GM23338 (cell line): ENCODE measurements at regions not wholly inside any gene's neighbourhood (a gene's known extent, or its start where the extent isn't known, plus 50 kb on each side); places are given as distances from the start of the nearest gene placed in this dataset.

Experiments used
- ATAC-seq: fragments of 200-7000 bp; cut with Tn5 transposase; 3 replicates; pipeline ENCODE4 v1.9.1; 2020
- DNase-seq: peaks from one replicate; pipeline ENCODE4 v3.0.0-alpha.2; 2015; ENCODE audit warnings: low spot score
- H2AFZ ChIP-seq: fragments of 200-600 bp; sonication (generic); 2 replicates; pipeline ENCODE4 v1.8.0; 2016; ENCODE audit warnings: antibody characterized with exemption, mild to moderate bottlenecking, moderate library complexity
- H3F3A ChIP-seq: fragments of 200-600 bp; sonication (generic); replicated peaks from 2 replicates; pipeline ENCODE4 v1.8.0; 2017; ENCODE audit warnings: antibody characterized with exemption, mixed run types, low read depth
- H3K27ac ChIP-seq: fragments of 200-600 bp; sonication (generic); 2 replicates; pipeline ENCODE4 v1.6.1; 2016; ENCODE audit warnings: low read depth
- H3K27me3 ChIP-seq: fragments of 200-600 bp; sonication (generic); 2 replicates; pipeline ENCODE4 v1.8.0; 2016; ENCODE audit warnings: mild to moderate bottlenecking, mixed run types, moderate library complexity; ENCODE audit not compliant: insufficient read depth
- H3K36me3 ChIP-seq: fragments of 200-600 bp; sonication (generic); 2 replicates; pipeline ENCODE4 v1.8.0; 2016; ENCODE audit warnings: mild to moderate bottlenecking; ENCODE audit not compliant: insufficient read depth
- H3K4me1 ChIP-seq: fragments of 200-600 bp; sonication (generic); 2 replicates; pipeline ENCODE4 v1.8.0; 2016; ENCODE audit warnings: mild to moderate bottlenecking, moderate library complexity; ENCODE audit not compliant: insufficient read depth
- H3K4me2 ChIP-seq: fragments of 200-600 bp; sonication (generic); 2 replicates; pipeline ENCODE4 v1.7.1; 2017; ENCODE audit warnings: mixed run types
- H3K4me3 ChIP-seq: fragments of 200-600 bp; sonication (generic); 2 replicates; pipeline ENCODE4 v1.6.1; 2016; ENCODE audit warnings: mixed run types
- H3K79me2 ChIP-seq: fragments of 200-600 bp; sonication (generic); replicated peaks from 2 replicates; pipeline ENCODE4 v1.8.0; 2017; ENCODE audit warnings: mild to moderate bottlenecking; ENCODE audit not compliant: insufficient read depth
- H3K9me2 ChIP-seq: fragments of 200-600 bp; sonication (generic); 2 replicates; pipeline ENCODE4 v1.8.0; 2017; ENCODE audit not compliant: insufficient read depth
- H4K20me1 ChIP-seq: fragments of 200-600 bp; sonication (generic); replicated peaks from 2 replicates; pipeline ENCODE4 v1.8.0; 2017; ENCODE audit warnings: mild to moderate bottlenecking; ENCODE audit not compliant: insufficient read depth
- H3K27ac Mint-ChIP-seq: 2 replicates; pipeline ENCODE4 v1.8.0; 2020; ENCODE audit warnings: inconsistent platforms, mild to moderate bottlenecking, moderate library complexity, mixed read lengths
- H3K27me3 Mint-ChIP-seq: 3 replicates; pipeline ENCODE4 v1.8.0; 2022; ENCODE audit warnings: low read depth, mild to moderate bottlenecking, moderate library complexity, mixed read lengths, inconsistent platforms; ENCODE audit not compliant: insufficient read depth, poor library complexity
- H3K36me3 Mint-ChIP-seq: 3 replicates; pipeline ENCODE4 v1.8.0; 2021; ENCODE audit warnings: low read depth, mild to moderate bottlenecking, inconsistent platforms, moderate library complexity, mixed read lengths
- H3K4me1 Mint-ChIP-seq: 3 replicates; pipeline ENCODE4 v1.8.0; 2020; ENCODE audit warnings: mild to moderate bottlenecking, inconsistent platforms, mixed read lengths
- H3K4me3 Mint-ChIP-seq: 3 replicates; pipeline ENCODE4 v1.8.0; 2021; ENCODE audit warnings: moderate library complexity, mild to moderate bottlenecking, inconsistent platforms, mixed read lengths
- H3K9me3 Mint-ChIP-seq: 3 replicates; pipeline ENCODE4 v1.8.0; 2020; ENCODE audit warnings: moderate library complexity, mild to moderate bottlenecking, inconsistent platforms, mixed read lengths
- CREB1 ChIP-seq: fragments of 250-450 bp; sonication (Bioruptor Pico); IDR thresholded peaks from 2 replicates; pipeline ENCODE4 v1.5.0; 2020; ENCODE audit warnings: low read depth, mild to moderate bottlenecking, moderate library complexity
- CTCF ChIP-seq, 2 experiments: fragments of 200-600 bp in 1 of 2; sonication (generic) in 1 of 2; conservative IDR thresholded peaks; 2 replicates each; pipeline versions ENCODE4 v1.5.1 to v1.6.1; 2016 to 2017; ENCODE audit warnings: antibody characterized with exemption in 2 of 2, low read depth in 2 of 2, mild to moderate bottlenecking in 2 of 2, moderate library complexity in 1 of 2
- ETS1 ChIP-seq: IDR thresholded peaks from 2 replicates; pipeline ENCODE4 v1.6.1; 2016; ENCODE audit warnings: antibody characterized with exemption
- EZH2 ChIP-seq: fragments of 200-600 bp; sonication (generic); IDR thresholded peaks from one replicate; pipeline ENCODE4 v1.8.0; 2017; ENCODE audit warnings: antibody characterized with exemption, mild to moderate bottlenecking, low read depth; ENCODE audit not compliant: unreplicated experiment
- EZH2phosphoT487 ChIP-seq: fragments of 200-600 bp; sonication (generic); IDR thresholded peaks from one replicate; pipeline ENCODE4 v1.8.1; 2018; ENCODE audit warnings: antibody characterized with exemption; ENCODE audit not compliant: unreplicated experiment
- JUNB ChIP-seq: IDR thresholded peaks from one replicate; pipeline ENCODE4 v1.6.1; 2016; ENCODE audit warnings: antibody characterized with exemption; ENCODE audit not compliant: unreplicated experiment
- NANOG ChIP-seq: IDR thresholded peaks from 2 replicates; pipeline ENCODE4 v1.6.1; 2016; ENCODE audit warnings: antibody characterized with exemption, borderline replicate concordance
- POLR2AphosphoS5 ChIP-seq: IDR thresholded peaks from 2 replicates; pipeline ENCODE4 v1.6.1; 2016; ENCODE audit warnings: antibody characterized with exemption, low read depth
- REST ChIP-seq: IDR thresholded peaks from one replicate; pipeline ENCODE4 v1.6.1; 2018; ENCODE audit warnings: antibody characterized with exemption; ENCODE audit not compliant: unreplicated experiment
- STAT1 ChIP-seq: IDR thresholded peaks from one replicate; pipeline ENCODE4 v1.6.1; 2016; ENCODE audit warnings: antibody characterized with exemption; ENCODE audit not compliant: unreplicated experiment
- ZNF114 ChIP-seq: fragments of 250-450 bp; sonication (Bioruptor Pico); IDR thresholded peaks from 2 replicates; pipeline ENCODE4 v1.5.0; 2020; ENCODE audit warnings: mild to moderate bottlenecking, moderate library complexity
- ZNF331 ChIP-seq: fragments of 250-450 bp; sonication (Bioruptor Pico); IDR thresholded peaks from 2 replicates; pipeline ENCODE4 v1.5.0; 2020; ENCODE audit warnings: low read depth, mild to moderate bottlenecking, moderate library complexity
- ZNF462 ChIP-seq: fragments of 250-450 bp; sonication (Bioruptor Pico); IDR thresholded peaks from 2 replicates; pipeline ENCODE4 v1.5.0; 2020; ENCODE audit warnings: mild to moderate bottlenecking, moderate library complexity

- Histone ChIP-seq H3K4me3 (no peak overlapping the region), H3K36me3 (no peaks in the 10 kb centered on the region), H3K4me1 (no peaks in the 10 kb centered on the region), H3K9me2 (no peaks in the 10 kb centered on the region), H2AFZ (no peak overlapping the region), H3K27ac (no peak overlapping the region), H3K4me2 (no peak overlapping the region), H3K79me2 (no peaks in the 10 kb centered on the region), H3K27me3 (no peaks in the 10 kb centered on the region), H3F3A (no peaks in the 10 kb centered on the region), H4K20me1 (no peaks in the 10 kb centered on the region)
- H3K4me3 Mint-ChIP-seq: no peak overlapping the region
- H3K4me1 Mint-ChIP-seq: no peaks in the 10 kb centered on the region
- no peak overlapping the region for H3K27ac Mint-ChIP-seq
- H3K27me3 Mint-ChIP-seq: peaks cover 2% of the 10 kb centered on the region
- ATAC-seq (no peak), DNase-seq (no peak)
- no peaks in the 10 kb centered on the region for H3K9me3 Mint-ChIP-seq
- TF ChIP-seq CREB1 (CRISPR knock-in tag) (no peak), ZNF331 (CRISPR knock-in tag) (no peak), NANOG (no peak), REST (no peak), POLR2AphosphoS5 (no peak), ZNF462 (no peak), CTCF (conservative IDR thresholded peaks at IDR 0.05; ENCODE audit: low read depth in 2 of 2) (no peak), ETS1 (no peak), EZH2phosphoT487 (no peak), EZH2 (no peak), ZNF114 (no peak), JUNB (no peak), STAT1 (no peak)
- H3K36me3 Mint-ChIP-seq: no peaks in the 10 kb centered on the region
These were observed 507.9 kb upstream of the SYT4 start for GRCh38 chr18:43785158-43785557.
